ENCODE measurements at regions not wholly inside any gene's neighbourhood (a gene's known extent, or its start where the extent isn't known, plus 50 kb on each side); places are given as distances from the start of the nearest gene placed in this dataset.
"Not testable (repeated sequence)": the region's sequence is repeated elsewhere in the genome, so short reads cannot be mapped to it uniquely, and the experiment has no call there.

DNA sequence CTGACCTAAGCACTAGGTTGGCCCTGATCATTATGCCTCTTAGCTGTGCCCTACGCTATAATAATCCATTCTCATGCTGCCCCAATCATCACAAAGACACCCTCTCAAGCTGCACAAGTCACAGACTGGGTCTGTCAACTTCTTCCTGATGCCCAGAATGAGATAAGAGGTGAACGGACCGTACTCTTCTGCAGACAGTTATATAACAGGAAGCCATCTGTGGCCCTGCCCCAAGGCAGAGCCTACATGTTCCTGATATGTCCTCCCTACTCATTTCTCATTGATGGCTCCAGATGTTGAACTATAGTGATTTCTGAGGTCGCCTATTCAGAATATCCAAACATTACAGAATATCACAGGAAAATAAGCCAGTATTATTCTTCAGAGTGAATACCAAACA is 471.6 kb upstream of the ERCC4 start:
- no peaks in the 10 kb centered on the region for H3K36me3 Mint-ChIP-seq (ENCODE audit: insufficient read depth)
- no peak overlapping the region for H3K4me3 Mint-ChIP-seq
- H3K27ac Mint-ChIP-seq (ENCODE audit: low read depth) = no peak overlapping the region
- H3K9me3 Mint-ChIP-seq = no peaks in the 10 kb centered on the region
- DNase-seq (ENCODE audit: low spot score in 2 of 2) (no peak), ATAC-seq (replicated peaks; ENCODE audit: extremely low read depth, poor library complexity, severe bottlenecking) (no peak)
- no peaks in the 10 kb centered on the region for H3K27me3 Mint-ChIP-seq
- no peaks in the 10 kb centered on the region for H3K4me1 Mint-ChIP-seq

GRCh38 chr16:13453325-13453724 is 466.6 kb upstream of the ERCC4 start:
- Mint-ChIP-seq H3K4me1 (no peaks in the 10 kb centered on the region), H3K27me3 (no peaks in the 10 kb centered on the region), H3K9me3 (peaks cover 5% of the 10 kb centered on the region), H3K27ac (ENCODE audit: low read depth) (no peak overlapping the region), H3K4me3 (no peak overlapping the region), H3K36me3 (ENCODE audit: insufficient read depth) (no peaks in the 10 kb centered on the region)
- DNase-seq (ENCODE audit: low spot score in 2 of 2) (no peak), ATAC-seq (replicated peaks; ENCODE audit: extremely low read depth, poor library complexity, severe bottlenecking) (no peak)

DNA sequence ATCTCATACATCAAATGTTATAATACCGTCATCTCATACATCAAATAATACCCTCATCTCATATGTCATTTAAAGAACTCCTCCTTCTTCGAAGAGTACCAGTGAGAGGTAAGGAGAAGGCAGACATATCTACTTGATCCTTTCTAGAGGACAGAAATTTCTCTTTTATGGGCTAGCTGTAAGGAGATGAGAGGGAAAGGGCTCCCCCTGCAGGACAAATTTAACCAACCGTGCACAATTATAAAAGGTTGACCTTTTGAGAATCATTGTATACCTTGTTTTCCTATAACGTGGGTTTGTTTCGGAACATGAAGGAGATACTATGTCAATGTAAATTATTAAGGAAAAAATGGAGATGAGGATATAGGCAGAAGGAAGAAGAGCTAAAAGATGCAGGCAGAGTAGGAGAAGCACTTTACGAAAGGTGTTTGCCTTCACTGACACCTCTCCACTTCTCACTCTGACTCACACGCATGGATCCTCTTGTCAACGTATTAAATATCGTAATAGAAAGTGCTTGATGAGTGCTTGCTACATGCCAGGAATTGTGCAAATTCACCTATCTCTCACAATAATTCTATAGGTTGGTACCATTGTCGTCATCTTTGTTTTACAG is 465.9 kb upstream of the ERCC4 start:
- DNase-seq (ENCODE audit: low spot score in 2 of 2) (no peak), ATAC-seq (replicated peaks; ENCODE audit: extremely low read depth, poor library complexity, severe bottlenecking) (no peak)
- Mint-ChIP-seq H3K9me3 (peaks cover 5% of the 10 kb centered on the region), H3K4me3 (no peak overlapping the region), H3K4me1 (no peaks in the 10 kb centered on the region), H3K36me3 (ENCODE audit: insufficient read depth) (no peaks in the 10 kb centered on the region), H3K27me3 (no peaks in the 10 kb centered on the region), H3K27ac (ENCODE audit: low read depth) (no peak overlapping the region)

DNA sequence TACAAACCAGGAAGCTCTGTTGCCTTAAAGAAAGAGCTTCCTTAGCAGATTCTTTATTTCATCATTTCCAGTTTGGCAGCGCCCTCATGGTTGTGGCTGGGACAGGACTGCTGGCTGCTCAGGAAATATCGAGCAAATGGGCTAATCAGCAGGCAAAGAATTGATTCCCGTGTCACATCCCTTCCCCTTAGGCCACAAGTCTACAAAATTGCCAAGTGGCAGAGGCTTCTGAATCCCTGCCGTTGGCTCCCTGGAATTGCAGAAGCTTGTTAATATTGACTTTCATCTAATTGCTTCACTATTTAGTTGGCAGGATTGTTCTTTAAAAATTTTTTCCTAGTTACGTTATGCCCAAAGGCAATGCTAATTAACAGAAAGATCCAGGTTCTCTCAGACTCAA is 456.3 kb upstream of the ERCC4 start:
- Mint-ChIP-seq H3K27ac (ENCODE audit: low read depth) (no peak overlapping the region), H3K4me1 (no peaks in the 10 kb centered on the region), H3K4me3 (no peak overlapping the region), H3K9me3 (peaks cover 10% of the 10 kb centered on the region), H3K27me3 (no peaks in the 10 kb centered on the region), H3K36me3 (ENCODE audit: insufficient read depth) (no peaks in the 10 kb centered on the region)
- ATAC-seq (replicated peaks; ENCODE audit: extremely low read depth, poor library complexity, severe bottlenecking) = no peak
- DNase-seq (ENCODE audit: low spot score in 2 of 2) = no peak

DNA sequence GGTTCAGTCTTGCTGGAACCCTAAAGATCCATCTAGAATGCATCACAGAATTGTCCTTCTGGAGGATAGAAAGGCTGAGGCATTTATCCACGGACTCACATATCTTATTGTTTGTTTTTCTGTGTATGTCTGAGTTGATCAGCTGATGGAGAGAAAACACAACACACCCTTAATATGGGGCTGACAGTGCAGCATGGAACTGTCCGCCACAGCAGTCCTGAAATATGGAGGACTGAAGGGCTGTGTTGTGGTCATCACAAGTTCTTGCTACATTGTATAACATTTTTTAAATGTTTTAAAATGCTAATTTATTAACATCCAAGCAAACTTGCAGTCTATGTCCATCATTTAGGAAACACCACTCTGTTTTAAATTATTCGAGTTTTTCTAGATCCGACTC is 448.9 kb upstream of the ERCC4 start:
- ATAC-seq (replicated peaks; ENCODE audit: extremely low read depth, poor library complexity, severe bottlenecking) (no peak), DNase-seq (ENCODE audit: low spot score in 2 of 2) (no peak)
- Mint-ChIP-seq H3K27me3 (no peaks in the 10 kb centered on the region), H3K4me1 (no peaks in the 10 kb centered on the region), H3K9me3 (peaks cover 16% of the 10 kb centered on the region), H3K36me3 (ENCODE audit: insufficient read depth) (no peaks in the 10 kb centered on the region), H3K4me3 (no peak overlapping the region), H3K27ac (ENCODE audit: low read depth) (no peak overlapping the region)

DNA sequence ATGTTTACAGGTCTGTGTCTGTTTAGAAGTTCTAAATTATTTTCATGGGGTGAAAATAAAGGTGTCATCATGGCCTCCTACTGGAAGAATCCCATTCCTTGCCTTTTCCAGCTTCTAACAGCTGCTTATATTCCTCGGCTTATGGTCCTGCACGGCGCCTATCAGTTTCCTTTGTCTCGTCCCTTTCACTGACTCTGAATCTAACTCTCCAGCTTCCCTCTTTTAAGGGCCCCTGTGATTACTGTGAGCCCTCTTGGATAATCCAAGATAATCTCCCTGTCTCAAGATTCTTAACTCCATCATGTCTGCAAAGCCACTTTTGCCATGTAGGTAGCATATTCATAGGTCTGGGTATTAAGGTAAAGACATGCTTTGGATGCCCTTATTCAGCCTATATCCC is 441.0 kb upstream of the ERCC4 start:
- no peaks in the 10 kb centered on the region for H3K27me3 Mint-ChIP-seq
- no peaks in the 10 kb centered on the region for H3K4me1 Mint-ChIP-seq
- DNase-seq (ENCODE audit: low spot score in 2 of 2) (no peak), ATAC-seq (replicated peaks; ENCODE audit: extremely low read depth, poor library complexity, severe bottlenecking) (no peak)
- no peak overlapping the region for H3K27ac Mint-ChIP-seq (ENCODE audit: low read depth)
- peaks cover 16% of the 10 kb centered on the region for H3K9me3 Mint-ChIP-seq
- no peaks in the 10 kb centered on the region for H3K36me3 Mint-ChIP-seq (ENCODE audit: insufficient read depth)
- no peak overlapping the region for H3K4me3 Mint-ChIP-seq

GRCh38 chr16:13479549-13479948 is 440.4 kb upstream of the ERCC4 start:
- H3K27ac Mint-ChIP-seq (ENCODE audit: low read depth) = no peak overlapping the region
- no peaks in the 10 kb centered on the region for H3K27me3 Mint-ChIP-seq
- H3K4me1 Mint-ChIP-seq = no peaks in the 10 kb centered on the region
- peaks cover 14% of the 10 kb centered on the region for H3K9me3 Mint-ChIP-seq
- H3K36me3 Mint-ChIP-seq (ENCODE audit: insufficient read depth) = no peaks in the 10 kb centered on the region
- DNase-seq (ENCODE audit: low spot score in 2 of 2) (no peak), ATAC-seq (replicated peaks; ENCODE audit: extremely low read depth, poor library complexity, severe bottlenecking) (no peak)
- no peak overlapping the region for H3K4me3 Mint-ChIP-seq

DNA sequence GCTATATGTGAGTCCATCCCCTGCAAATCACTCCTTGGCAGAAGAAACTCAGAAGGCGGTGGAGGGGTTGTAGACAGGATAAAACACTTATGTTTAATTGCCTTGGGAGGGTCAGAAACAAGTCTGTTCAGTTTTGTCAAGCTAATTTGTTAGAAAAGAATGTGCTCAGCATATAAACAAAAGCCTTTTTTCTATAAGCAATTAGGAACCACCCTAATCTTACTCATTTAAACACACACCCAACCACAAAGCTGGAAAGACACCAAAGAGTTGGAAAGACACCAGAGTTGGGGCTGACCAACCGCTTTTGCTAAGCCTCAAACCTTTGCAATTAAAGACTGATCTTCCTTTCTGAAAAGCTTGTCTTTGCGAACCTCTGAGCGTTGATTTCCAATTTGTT is 439.2 kb upstream of the ERCC4 start:
- H3K27ac Mint-ChIP-seq (ENCODE audit: low read depth) = no peak overlapping the region
- no peaks in the 10 kb centered on the region for H3K4me1 Mint-ChIP-seq
- H3K36me3 Mint-ChIP-seq (ENCODE audit: insufficient read depth) = no peaks in the 10 kb centered on the region

DNA sequence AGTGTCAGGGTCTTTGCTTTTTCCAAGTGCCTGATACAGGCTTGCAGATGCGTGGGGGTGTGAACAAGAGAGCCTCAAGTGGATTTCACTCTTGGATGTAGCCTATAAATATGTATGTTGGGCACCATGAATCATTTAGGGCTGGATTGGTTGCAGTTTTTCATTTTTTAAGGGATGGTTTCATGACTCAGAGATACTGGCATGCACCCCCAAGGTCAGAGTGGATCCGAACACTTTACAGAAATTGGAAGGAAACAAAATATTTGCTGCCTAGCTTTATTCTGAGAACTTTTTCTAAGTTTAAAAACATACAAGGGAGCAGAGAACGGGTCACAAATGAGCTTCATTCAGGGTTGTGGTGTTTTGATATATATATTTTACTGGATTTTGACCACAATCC is 436.8 kb upstream of the ERCC4 start:
- Mint-ChIP-seq H3K27ac (ENCODE audit: low read depth) (no peak overlapping the region), H3K36me3 (ENCODE audit: insufficient read depth) (no peaks in the 10 kb centered on the region), H3K27me3 (no peaks in the 10 kb centered on the region), H3K4me1 (no peaks in the 10 kb centered on the region), H3K4me3 (no peak overlapping the region), H3K9me3 (peaks cover 10% of the 10 kb centered on the region)
- DNase-seq (ENCODE audit: low spot score in 2 of 2) (no peak), ATAC-seq (replicated peaks; ENCODE audit: extremely low read depth, poor library complexity, severe bottlenecking) (no peak)

More for the DNA sequence above, 439.2 kb upstream of the ERCC4 start:
- H3K9me3 Mint-ChIP-seq = peaks cover 14% of the 10 kb centered on the region
- ATAC-seq (replicated peaks; ENCODE audit: extremely low read depth, poor library complexity, severe bottlenecking) (no peak), DNase-seq (ENCODE audit: low spot score in 2 of 2) (no peak)
- no peaks in the 10 kb centered on the region for H3K27me3 Mint-ChIP-seq
- H3K4me3 Mint-ChIP-seq = no peak overlapping the region

DNA sequence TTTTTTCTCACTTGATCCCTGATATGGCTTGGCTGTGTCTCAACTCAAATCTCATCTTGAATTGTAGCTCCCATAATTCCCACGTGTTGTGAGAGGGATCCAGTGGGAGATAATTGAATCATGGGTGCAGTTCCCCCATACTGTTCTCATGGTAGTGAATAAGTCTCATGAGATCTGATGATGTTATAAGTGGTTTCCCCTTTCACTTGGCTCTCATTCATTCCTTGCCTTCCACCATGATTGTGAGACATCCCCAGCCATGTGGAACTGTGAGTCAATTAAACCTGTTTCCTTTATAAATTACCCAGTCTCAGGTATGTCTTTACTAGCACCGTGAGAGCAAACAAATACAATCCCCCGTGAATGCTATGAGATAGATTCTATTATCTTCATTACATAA is 430.5 kb upstream of the ERCC4 start:
- H3K4me3 Mint-ChIP-seq; ATAC-seq (replicated peaks; ENCODE audit: extremely low read depth, poor library complexity, severe bottlenecking); H3K27me3 Mint-ChIP-seq; H3K4me1 Mint-ChIP-seq; H3K36me3 Mint-ChIP-seq (ENCODE audit: insufficient read depth); H3K27ac Mint-ChIP-seq (ENCODE audit: low read depth); DNase-seq (ENCODE audit: low spot score in 2 of 2): not testable (repeated sequence)
- H3K9me3 Mint-ChIP-seq = peaks cover 13% of the 10 kb centered on the region

DNA sequence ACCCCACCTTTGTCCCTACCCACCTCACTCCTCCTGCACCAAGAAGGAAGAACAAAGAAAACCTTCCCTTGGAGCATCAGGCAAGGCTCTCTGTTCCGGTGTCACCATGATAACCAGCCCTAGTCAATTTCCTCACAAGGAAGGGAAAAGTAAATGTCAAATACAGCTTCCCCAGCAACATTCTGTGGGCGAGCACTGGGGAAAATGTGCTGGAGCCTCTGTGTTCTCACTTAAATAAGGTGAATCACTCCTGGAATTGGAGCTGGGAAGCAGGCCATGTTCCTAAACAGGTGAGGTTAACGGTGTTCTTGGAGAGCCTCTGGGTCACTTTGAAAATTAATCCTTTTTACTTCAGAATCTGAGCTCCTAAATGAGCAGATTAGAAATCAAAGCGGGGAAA is 427.9 kb upstream of the ERCC4 start:
- no peaks in the 10 kb centered on the region for H3K36me3 Mint-ChIP-seq (ENCODE audit: insufficient read depth)
- no peak overlapping the region for H3K27ac Mint-ChIP-seq (ENCODE audit: low read depth)
- ATAC-seq (replicated peaks; ENCODE audit: extremely low read depth, poor library complexity, severe bottlenecking) (no peak), DNase-seq (ENCODE audit: low spot score in 2 of 2) (no peak)
- H3K4me1 Mint-ChIP-seq = no peaks in the 10 kb centered on the region
- H3K27me3 Mint-ChIP-seq = no peaks in the 10 kb centered on the region
- no peak overlapping the region for H3K4me3 Mint-ChIP-seq
- peaks cover 13% of the 10 kb centered on the region for H3K9me3 Mint-ChIP-seq

DNA sequence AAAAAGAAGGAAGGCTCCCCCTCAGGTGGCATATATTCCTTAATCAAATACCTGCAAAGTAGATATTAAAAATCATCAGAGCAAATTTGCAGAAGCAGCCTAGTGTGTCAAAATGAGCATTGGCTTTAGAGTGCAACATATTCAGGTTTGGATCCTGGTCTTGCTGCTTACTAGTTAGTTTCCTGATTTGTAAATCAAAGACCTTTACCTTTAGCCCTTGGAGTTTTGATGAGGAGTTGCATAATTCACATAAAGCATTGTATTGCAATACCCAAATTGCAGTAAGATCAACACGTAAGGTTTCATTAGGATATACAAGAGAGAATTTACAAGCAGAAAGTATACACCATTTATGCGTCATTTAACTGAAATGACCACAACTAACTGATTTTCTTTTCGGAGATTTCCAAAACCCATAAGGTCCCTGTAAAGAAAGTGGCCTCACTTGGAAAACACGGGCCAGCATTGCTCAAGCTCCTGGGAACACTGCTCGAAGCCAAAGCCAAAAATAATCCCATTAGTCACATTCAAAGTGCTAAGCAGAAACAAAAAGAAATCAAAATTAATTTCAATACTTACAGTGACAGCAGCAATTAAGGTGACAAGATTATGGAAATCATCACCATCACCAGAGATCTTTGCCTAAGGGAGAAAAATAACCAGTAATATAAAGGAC is 415.9 kb upstream of the ERCC4 start:
- DNase-seq (ENCODE audit: low spot score in 2 of 2) = no peak
- H3K27me3 Mint-ChIP-seq = no peaks in the 10 kb centered on the region
- H3K4me1 Mint-ChIP-seq = no peaks in the 10 kb centered on the region
- no peaks in the 10 kb centered on the region for H3K36me3 Mint-ChIP-seq (ENCODE audit: insufficient read depth)
- H3K27ac Mint-ChIP-seq (ENCODE audit: low read depth) = no peak overlapping the region
- peaks cover 11% of the 10 kb centered on the region for H3K9me3 Mint-ChIP-seq
- ATAC-seq (replicated peaks; ENCODE audit: extremely low read depth, poor library complexity, severe bottlenecking) = no peak
- H3K4me3 Mint-ChIP-seq = no peak overlapping the region

GRCh38 chr16:13507530-13507929 is 412.4 kb upstream of the ERCC4 start:
- DNase-seq (ENCODE audit: low spot score in 2 of 2) = no peak
- H3K4me3 Mint-ChIP-seq = no peak overlapping the region

More at GRCh38 chr16:13507530-13507929, 412.4 kb upstream of the ERCC4 start:
- no peaks in the 10 kb centered on the region for H3K27me3 Mint-ChIP-seq
- H3K36me3 Mint-ChIP-seq (ENCODE audit: insufficient read depth) = no peaks in the 10 kb centered on the region
- no peak for ATAC-seq (replicated peaks; ENCODE audit: extremely low read depth, poor library complexity, severe bottlenecking)
- H3K9me3 Mint-ChIP-seq = peaks cover 5% of the 10 kb centered on the region
- no peak overlapping the region for H3K27ac Mint-ChIP-seq (ENCODE audit: low read depth)
- H3K4me1 Mint-ChIP-seq = no peaks in the 10 kb centered on the region
